ENCODE measurements at regions not wholly inside any gene's neighbourhood (a gene's known extent, or its start where the extent isn't known, plus 50 kb on each side); places are given as distances from the start of the nearest gene placed in this dataset.
"Not testable (repeated sequence)": the region's sequence is repeated elsewhere in the genome, so short reads cannot be mapped to it uniquely, and the experiment has no call there.

DNA sequence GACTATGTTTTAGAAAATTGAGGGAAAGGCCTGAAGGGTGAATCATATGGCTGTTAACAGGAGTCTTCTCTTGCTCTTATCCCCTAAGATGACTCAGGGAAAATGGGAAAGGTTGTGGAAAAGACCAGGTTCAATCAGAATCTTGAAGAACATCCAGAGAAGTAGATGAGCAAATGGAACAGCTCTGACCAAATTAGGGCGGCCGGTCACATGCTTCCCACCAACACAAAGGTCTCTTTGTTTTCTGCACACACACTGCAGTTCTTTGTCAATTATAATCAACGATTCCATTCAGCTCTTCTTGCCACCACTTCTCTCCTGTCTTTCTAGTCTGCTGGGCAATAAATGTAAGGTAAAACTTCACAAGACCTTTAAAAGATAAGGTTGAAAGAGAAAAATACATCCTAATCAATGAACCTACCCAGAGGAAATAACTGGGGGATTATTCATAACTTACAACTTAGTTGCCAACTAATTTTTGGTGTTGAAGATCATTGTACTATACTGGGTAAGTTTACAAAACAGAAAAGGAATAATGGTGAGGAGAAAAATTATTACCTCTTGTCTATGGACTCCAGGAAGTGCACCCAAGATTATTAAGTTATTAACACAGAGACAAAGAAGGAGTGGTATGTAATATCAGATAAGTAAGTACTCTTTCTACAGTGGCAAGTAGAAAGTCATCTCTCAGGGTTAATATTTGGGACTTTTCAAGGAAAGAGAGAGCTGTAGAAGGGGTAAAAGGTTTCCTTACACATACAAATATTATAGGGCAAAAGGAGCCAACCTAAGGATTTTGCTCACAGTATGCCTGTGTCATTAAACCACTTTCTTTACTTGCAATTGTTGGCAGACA lies 441.9 kb upstream of the PIK3R1 start:
- Histone ChIP-seq H3K4me3 (no peak overlapping the region), H3K4me1 (no peaks in the 10 kb centered on the region), H3K27me3 (no peaks in the 10 kb centered on the region), H3K36me3 (no peaks in the 10 kb centered on the region), H3K9me3 (no peaks in the 10 kb centered on the region), H3K27ac (no peak overlapping the region)
- intact Hi-C loops (cut with DNase I; ENCODE audit: low total_unique reads) = no loop called here
- TF ChIP-seq, protein P1, sequence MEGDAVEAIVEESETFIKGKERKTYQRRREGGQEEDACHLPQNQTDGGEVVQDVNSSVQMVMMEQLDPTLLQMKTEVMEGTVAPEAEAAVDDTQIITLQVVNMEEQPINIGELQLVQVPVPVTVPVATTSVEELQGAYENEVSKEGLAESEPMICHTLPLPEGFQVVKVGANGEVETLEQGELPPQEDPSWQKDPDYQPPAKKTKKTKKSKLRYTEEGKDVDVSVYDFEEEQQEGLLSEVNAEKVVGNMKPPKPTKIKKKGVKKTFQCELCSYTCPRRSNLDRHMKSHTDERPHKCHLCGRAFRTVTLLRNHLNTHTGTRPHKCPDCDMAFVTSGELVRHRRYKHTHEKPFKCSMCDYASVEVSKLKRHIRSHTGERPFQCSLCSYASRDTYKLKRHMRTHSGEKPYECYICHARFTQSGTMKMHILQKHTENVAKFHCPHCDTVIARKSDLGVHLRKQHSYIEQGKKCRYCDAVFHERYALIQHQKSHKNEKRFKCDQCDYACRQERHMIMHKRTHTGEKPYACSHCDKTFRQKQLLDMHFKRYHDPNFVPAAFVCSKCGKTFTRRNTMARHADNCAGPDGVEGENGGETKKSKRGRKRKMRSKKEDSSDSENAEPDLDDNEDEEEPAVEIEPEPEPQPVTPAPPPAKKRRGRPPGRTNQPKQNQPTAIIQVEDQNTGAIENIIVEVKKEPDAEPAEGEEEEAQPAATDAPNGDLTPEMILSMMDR (IDR thresholded peaks at IDR 0.05) = no peak
- TF ChIP-seq POLR2A (IDR thresholded peaks at IDR 0.05) = no peak
- no peak for DNase-seq

DNA sequence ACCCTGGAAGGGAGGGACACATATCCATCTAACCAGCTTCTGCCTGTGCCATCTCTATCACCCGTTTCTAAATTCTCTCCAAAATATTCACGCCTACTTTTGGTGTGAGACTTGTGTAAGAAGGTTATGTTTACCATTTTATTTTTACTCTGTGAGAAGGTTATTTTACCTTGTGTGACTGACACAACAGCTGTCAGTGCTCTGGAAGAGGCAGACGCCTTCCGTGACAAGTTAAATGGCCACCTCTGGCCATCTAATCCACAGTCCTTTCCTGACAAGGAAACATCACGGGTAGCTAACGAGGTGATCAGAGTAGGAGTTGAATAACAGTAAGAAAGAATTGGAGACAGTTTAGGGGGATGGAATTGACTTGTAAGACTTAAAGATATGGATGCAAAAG lies 443.8 kb upstream of the PIK3R1 start:
- Histone ChIP-seq H3K4me3 (no peak overlapping the region), H3K9me3 (no peaks in the 10 kb centered on the region), H3K36me3 (no peaks in the 10 kb centered on the region), H3K27ac (no peak overlapping the region), H3K27me3 (no peaks in the 10 kb centered on the region), H3K4me1 (no peaks in the 10 kb centered on the region)
- TF ChIP-seq, protein P1 (IDR thresholded peaks at IDR 0.05) = no peak
- no peak for TF ChIP-seq POLR2A (IDR thresholded peaks at IDR 0.05)
- DNase-seq = no peak
- intact Hi-C loops (cut with DNase I; ENCODE audit: low total_unique reads) = no loop called here

DNA sequence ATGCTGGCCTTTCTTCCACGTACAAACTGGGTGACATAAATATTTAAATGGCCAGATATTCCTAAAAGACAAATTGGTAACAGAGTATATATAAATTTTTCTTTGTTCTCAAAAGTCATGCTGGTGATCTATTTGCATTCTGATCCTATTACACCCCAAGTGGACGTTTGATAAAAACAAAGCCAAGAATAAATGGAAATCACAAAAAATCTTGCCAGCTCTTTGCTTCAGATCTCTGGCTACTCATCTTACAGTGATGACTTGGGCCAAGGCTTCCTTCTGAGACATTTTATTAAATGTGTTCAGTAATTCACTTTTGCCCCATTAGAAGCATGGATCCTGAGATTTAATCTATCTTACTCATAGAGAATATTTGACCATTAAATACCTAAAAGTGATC lies 444.3 kb upstream of the PIK3R1 start:
- H3K27me3 ChIP-seq = no peaks in the 10 kb centered on the region
- no peak overlapping the region for H3K27ac ChIP-seq

DNA sequence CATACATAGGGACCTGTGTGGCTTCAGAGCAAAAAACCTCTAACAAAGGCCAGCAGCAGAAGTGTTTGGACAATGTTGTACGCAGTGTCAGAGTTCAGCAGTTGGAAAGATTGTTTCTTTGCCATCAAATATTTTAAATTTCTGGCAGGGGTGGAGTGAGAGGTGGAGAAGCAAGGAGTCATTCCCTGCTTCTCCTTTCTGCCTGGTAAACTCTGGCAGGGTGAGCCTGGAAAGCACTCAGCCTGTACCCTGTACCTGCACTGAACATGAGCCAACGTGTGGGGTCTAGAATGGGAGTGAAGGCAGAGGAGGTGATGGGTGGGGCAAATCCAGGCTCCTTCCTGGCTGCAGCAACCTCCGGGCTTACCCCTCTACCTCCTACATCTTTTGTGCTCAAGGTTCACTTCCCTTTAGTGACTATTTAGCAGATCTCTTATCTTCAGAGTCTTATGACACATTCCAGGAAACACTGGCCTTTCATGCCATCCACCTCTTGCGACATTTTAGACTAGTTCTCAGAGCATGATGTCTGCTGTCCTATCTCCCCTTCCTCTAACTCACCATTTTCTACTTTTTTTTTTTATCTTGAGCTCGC lies 445.0 kb upstream of the PIK3R1 start:
- Histone ChIP-seq H3K4me3 (no peak overlapping the region), H3K36me3 (no peaks in the 10 kb centered on the region), H3K4me1 (no peaks in the 10 kb centered on the region), H3K27me3 (no peaks in the 10 kb centered on the region), H3K9me3 (no peaks in the 10 kb centered on the region), H3K27ac (no peak overlapping the region)
- intact Hi-C loops (cut with DNase I; ENCODE audit: low total_unique reads) = no loop called here
- DNase-seq = no peak
- TF ChIP-seq POLR2A (IDR thresholded peaks at IDR 0.05) = no peak
- TF ChIP-seq, protein P1 (IDR thresholded peaks at IDR 0.05) = no peak

More for the DNA sequence above, 444.3 kb upstream of the PIK3R1 start:
- no peak for DNase-seq
- no peaks in the 10 kb centered on the region for H3K36me3 ChIP-seq
- H3K9me3 ChIP-seq = no peaks in the 10 kb centered on the region
- TF ChIP-seq POLR2A (IDR thresholded peaks at IDR 0.05) = no peak
- TF ChIP-seq, protein P1 (IDR thresholded peaks at IDR 0.05) = no peak
- intact Hi-C loops (cut with DNase I; ENCODE audit: low total_unique reads) = no loop called here
- H3K4me1 ChIP-seq = no peaks in the 10 kb centered on the region
- H3K4me3 ChIP-seq = no peak overlapping the region

DNA sequence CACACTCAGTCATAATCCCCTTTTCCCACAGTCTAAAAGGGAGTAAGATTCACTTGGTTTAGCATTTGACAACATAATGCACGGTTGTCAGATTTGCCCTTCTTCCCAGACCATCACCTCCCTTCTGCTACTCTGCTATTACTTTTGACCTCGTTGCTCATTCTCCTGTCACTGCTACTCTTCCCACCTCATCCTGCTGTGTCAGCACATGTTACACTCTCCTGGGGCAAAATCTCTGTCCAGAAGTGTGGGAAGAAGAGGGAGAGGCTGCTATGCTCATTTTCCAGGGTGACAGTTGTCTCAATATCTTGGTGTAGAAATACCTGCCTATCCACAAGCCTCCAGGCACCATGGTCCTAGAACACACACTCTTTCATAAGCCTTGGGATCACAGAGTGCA lies 449.9 kb upstream of the PIK3R1 start:
- Histone ChIP-seq H3K9me3 (no peaks in the 10 kb centered on the region), H3K4me3 (no peak overlapping the region), H3K27me3 (no peaks in the 10 kb centered on the region), H3K4me1 (no peaks in the 10 kb centered on the region), H3K27ac (no peak overlapping the region), H3K36me3 (no peaks in the 10 kb centered on the region)
- no peak for DNase-seq
- TF ChIP-seq POLR2A (IDR thresholded peaks at IDR 0.05) = no peak
- TF ChIP-seq, protein P1 (IDR thresholded peaks at IDR 0.05) = no peak
- intact Hi-C loops (cut with DNase I; ENCODE audit: low total_unique reads) = no loop called here

DNA sequence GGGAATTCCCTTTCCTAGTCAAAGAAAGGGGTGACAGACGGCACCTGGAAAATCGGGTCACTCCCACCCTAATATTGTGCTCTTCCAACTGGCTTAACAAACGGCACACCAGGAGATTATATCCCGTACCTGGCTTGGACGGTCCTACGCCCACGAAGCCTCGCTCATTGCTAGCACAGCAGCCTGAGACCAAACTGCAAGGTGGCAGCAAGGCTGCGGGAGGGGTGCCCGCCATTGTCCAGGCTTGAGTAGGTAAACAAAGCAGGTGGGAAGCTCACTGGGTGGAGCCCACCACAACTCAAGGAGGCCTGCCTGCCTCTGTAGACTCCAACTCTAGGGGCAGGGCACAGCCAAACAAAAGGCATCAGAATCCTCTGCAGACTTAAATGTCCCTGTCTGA lies 457.8 kb upstream of the PIK3R1 start:
- H3K27me3 ChIP-seq; H3K4me1 ChIP-seq; H3K9me3 ChIP-seq; H3K27ac ChIP-seq; H3K36me3 ChIP-seq; H3K4me3 ChIP-seq; intact Hi-C loops (cut with DNase I; ENCODE audit: low total_unique reads); DNase-seq: not testable (repeated sequence)

Measured in uterus (tissue), 3 donors.